HG03469 (cell line): ENCODE measurements at regions not wholly inside any gene's neighbourhood (a gene's known extent, or its start where the extent isn't known, plus 50 kb on each side); places are given as distances from the start of the nearest gene placed in this dataset.
A peak's percentile ranks its signal among the peaks of the same experiment; 100 is the strongest.
"Not testable (repeated sequence)": the region's sequence is repeated elsewhere in the genome, so short reads cannot be mapped to it uniquely, and the experiment has no call there.

Source experiments
- ATAC-seq: cut with Tn5 transposase; IDR thresholded peaks from one replicate; pipeline ENCODE4 v1.9.1; 2021; ENCODE audit warnings: mild to moderate bottlenecking, moderate library complexity, moderate number of reproducible peaks; ENCODE audit not compliant: unreplicated experiment

DNA sequence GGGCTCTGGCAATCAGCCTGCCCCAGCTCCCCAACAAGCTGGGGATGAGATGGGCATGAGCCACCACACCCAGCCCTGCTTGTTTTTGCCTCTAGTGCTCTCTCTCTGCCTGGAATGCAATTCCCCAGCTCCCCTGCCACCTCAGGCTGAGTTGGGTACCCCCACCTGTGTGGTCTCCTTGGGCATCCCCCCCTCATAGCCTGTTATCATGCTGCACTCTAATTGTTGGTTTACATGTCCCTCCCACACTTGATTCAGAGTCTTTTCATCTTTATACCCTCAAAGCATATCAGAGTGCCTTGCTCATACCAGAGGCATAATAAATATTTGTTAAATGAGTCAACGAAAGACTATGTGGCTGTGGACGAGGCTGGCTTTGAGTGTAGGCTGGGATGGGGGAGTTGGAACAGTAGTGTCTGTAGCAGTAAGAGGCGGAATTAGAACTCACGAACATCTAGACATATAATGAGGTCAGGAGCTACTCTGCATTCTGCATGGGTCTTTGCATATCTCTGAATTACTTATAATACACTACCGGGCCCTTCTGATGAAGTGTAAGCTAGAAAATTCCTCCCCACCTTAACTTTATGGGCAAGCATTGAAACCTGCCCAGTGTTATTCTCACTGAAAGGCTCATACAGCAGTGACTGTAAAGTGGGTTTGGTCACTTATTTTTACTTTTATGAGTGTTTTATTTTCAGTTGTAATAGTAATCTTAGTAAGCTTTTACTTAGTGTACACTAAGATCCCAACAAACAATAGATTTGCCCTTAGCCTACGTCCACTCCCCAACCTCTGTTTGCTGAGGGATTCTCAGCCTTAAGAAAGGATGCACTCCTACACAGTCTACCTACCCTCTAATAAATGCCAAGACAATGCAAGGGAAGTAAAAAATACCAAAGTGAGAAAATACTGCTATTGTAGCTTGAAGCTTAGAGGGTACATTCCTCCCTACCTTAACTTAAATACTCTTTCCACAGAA, 58.7 kb downstream of the EDN1 start:
- ATAC-seq, result no peak

GRCh38 chr6:12350644-12351170, 60.5 kb downstream of the EDN1 start:
- ATAC-seq, result no peak

- ATAC-seq, result no peak
Observed at GRCh38 chr6:12351672-12352071, 61.5 kb downstream of the EDN1 start.

GRCh38 chr6:12353731-12354130, 63.6 kb downstream of the EDN1 start:
- ATAC-seq, result no peak

GRCh38 chr6:12354499-12354898, 64.3 kb downstream of the EDN1 start:
- no peak for ATAC-seq

GRCh38 chr6:12355354-12355753, 65.2 kb downstream of the EDN1 start:
- ATAC-seq, result no peak

- no peak for ATAC-seq
Observed at GRCh38 chr6:12356431-12356830, 66.3 kb downstream of the EDN1 start.

GRCh38 chr6:12356983-12357972, 67.1 kb downstream of the EDN1 start:
- ATAC-seq, result peak; percentile 39

- no peak for ATAC-seq
Observed at GRCh38 chr6:12359036-12359435, 68.9 kb downstream of the EDN1 start.

DNA sequence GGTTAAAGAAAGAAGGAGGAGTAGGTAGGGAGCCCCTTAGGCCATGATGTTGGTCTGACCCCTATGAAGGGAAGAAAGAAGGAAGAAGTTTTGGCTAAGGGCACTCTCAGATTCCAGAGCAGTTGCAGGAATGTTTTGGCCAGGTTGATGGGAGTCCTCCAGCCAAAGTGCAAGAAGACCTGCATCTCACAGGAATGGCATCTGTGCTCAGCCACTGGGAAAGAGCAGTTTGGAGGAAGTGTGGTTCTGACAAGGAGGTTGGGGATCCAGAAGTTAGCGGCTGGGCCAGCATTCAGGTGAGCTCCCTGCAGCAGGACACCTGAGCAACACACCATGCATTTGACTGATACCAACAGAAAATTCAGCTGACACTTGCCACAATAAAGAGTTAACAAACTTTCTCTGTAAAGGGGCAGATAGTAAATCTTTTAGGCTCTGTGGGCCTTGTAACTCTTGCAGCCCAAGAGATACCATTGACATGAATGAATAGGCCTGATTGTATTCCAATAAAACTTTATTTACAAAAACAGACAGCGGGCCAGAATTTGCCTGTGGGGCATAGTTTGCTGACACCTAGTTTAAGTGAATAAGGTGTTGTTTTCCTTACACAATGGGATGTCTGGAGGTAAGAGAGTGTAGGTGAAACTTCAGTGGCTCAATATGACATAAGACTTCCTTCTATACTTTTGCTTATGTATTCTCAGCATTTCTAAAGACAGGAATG, 71.0 kb downstream of the EDN1 start:
- ATAC-seq, result no peak

- not testable (repeated sequence) for ATAC-seq
Observed at GRCh38 chr6:12363277-12363650, 73.1 kb downstream of the EDN1 start.

- ATAC-seq, result peak; percentile 42
Observed at GRCh38 chr6:12363651-12364381, 73.7 kb downstream of the EDN1 start.

- no peak for ATAC-seq
Observed at GRCh38 chr6:12364621-12365020, 74.5 kb downstream of the EDN1 start.

DNA sequence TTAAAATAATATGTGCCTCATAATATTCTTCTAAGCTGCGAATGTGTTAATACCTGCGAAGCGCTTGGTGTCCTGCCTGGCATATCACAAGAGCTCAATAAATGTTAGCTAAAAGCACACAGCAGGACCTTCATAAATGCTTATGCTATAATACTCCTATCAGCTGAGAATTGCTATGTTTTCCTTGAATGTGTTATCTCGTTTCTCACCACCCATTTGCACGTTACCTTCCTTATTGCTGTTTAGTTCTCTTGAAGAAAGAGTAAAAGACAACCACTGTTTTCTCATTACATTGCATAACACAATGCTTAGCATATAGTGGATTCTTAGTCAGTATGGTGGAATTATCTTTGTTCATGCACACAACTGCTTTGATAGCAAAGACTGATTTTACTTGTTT, 76.6 kb downstream of the EDN1 start:
- ATAC-seq, result no peak

- ATAC-seq, result no peak
Observed at GRCh38 chr6:12367412-12367811, 77.3 kb downstream of the EDN1 start.

DNA sequence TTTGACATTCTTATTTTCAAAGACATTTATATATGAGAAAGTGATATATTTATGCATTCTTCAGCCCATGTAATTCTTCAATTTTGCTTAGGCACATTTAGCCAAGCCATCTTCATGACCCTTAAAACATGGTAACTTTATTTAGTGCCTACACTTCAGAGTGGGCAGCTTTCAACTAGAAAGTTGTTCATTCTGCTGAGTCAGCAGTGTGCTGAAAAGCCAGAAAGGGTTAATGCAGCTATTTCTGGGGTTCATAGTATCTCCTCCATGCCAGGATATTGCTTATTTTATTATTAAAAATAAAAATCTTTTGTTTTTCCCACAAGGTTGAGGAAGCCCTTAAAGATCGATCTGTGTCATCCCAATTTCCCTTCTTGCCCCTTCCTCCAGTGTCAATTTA, 79.2 kb downstream of the EDN1 start:
- ATAC-seq, result no peak

DNA sequence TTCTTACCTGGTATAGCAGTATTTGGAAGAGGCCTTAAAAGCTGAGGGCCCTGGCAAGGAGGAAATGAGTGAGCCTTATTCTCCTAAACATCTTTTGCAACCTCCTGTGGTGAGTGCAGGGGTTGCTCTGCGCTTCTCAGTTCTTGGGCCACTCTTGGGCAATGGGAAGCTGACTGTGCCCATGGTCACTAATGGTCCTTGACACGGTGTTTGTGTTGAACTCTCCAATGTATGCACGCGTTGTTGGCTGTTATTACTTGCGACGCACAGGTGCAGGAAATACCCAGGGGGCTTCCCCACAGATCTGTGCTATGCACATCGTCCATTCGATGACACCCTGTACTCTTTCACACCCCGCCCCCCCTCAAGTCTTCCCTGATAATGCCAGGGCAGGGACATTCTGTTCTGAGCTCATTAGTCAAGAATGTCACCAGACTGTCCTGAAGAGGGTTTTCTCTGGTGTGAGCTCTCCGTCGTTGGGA, 79.7 kb downstream of the EDN1 start:
- ATAC-seq, result no peak

DNA sequence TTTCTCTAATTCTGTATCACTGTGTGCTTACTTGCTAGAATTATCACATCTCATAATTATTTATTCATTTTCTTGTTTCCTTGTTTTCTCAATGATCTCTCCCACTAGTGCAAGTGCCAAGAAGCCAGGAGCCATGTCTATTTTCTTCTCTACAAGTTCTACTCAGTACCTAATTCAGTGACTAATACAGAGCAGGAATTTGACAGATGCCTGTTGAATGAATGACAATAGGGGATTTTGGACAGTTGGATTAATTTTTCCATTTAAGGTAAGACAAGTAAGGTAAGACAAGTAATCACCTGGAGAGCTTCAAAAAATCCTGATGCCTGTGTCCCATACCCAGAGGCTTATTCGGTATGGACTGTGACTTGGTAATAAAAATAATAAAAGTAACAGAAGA, 81.0 kb downstream of the EDN1 start:
- no peak for ATAC-seq

- ATAC-seq, result no peak
Observed at GRCh38 chr6:12371641-12372146, 81.5 kb downstream of the EDN1 start.

DNA sequence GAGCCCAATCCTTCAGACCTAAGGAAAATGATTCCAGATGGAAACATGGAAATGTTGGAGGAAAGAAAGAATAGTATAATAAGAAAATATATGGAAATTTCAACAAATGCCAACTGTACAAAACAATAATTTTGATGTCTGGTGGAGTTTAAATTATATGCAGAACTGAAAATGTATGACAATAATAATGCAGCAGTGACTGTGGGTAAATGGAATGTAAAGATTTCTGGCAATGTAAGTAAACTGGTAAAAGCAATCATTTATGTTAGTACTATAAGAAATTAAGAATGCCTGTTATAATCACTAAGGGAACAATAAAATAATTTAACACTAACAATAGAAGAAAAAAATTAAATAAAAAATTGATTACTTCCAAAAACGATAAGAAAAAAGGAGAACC, 89.0 kb downstream of the EDN1 start:
- ATAC-seq, result no peak
